C4-2B (cell line): ENCODE measurements at regions not wholly inside any gene's neighbourhood (a gene's known extent, or its start where the extent isn't known, plus 50 kb on each side); places are given as distances from the start of the nearest gene placed in this dataset.

Source experiments
- ZFX ChIP-seq: fragments of 450-650 bp; IDR thresholded peaks from 2 replicates; pipeline ENCODE4 v1.6.1; 2017
- TF ChIP-seq, protein P1 (sequence below): fragments of 450-650 bp; conservative IDR thresholded peaks from 2 replicates; pipeline ENCODE4 v1.5.1; 2017; ENCODE audit warnings: mild to moderate bottlenecking

DNA sequence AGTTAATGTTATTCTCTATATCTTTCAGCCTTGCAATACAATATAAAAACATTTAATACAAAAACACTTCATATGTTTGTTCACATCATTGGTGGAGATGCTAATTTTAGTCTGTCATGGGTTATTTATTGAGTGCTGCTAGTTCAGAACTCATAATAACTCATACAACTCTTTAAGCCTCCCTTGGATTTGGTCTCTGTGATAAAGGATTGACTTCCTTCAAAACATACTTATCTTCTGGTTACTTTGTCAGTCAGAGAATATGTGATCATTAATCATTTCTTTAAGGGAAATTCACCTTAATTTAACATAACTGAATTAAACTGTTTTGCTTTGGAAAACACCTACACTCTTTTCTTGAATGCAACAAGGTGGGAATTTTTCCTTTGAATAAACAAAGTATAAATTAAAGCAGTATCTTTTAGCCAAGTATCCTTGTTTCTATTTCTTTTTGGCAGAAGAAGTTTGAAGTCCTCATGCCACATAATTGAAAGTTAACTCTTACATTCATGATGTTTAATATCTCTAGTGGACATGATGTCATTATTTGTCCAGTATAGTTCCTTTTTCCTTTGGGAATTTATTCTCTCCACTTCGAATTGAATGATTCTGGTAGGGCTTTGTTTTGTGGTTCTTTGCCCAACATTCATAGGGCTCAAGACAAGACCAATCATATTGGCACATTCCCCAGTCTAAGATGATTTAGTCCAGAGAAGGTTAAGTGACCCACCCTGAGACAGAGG is 133.2 kb upstream of the CENPW start:
- TF ChIP-seq, protein P1, sequence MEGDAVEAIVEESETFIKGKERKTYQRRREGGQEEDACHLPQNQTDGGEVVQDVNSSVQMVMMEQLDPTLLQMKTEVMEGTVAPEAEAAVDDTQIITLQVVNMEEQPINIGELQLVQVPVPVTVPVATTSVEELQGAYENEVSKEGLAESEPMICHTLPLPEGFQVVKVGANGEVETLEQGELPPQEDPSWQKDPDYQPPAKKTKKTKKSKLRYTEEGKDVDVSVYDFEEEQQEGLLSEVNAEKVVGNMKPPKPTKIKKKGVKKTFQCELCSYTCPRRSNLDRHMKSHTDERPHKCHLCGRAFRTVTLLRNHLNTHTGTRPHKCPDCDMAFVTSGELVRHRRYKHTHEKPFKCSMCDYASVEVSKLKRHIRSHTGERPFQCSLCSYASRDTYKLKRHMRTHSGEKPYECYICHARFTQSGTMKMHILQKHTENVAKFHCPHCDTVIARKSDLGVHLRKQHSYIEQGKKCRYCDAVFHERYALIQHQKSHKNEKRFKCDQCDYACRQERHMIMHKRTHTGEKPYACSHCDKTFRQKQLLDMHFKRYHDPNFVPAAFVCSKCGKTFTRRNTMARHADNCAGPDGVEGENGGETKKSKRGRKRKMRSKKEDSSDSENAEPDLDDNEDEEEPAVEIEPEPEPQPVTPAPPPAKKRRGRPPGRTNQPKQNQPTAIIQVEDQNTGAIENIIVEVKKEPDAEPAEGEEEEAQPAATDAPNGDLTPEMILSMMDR = no peak
- no peak for TF ChIP-seq ZFX
